Neutrophil (primary cell): ENCODE measurements at regions not wholly inside any gene's neighbourhood (a gene's known extent, or its start where the extent isn't known, plus 50 kb on each side); places are given as distances from the start of the nearest gene placed in this dataset.

Source experiments
- H3K27ac ChIP-seq: fragments of 200-600 bp; sonication (generic); 2 replicates; pipeline ENCODE4 v1.5.1; 2016; ENCODE audit warnings: mild to moderate bottlenecking, moderate library complexity
- H3K27me3 ChIP-seq: fragments of 200-600 bp; sonication (generic); 2 replicates; pipeline ENCODE4 v1.6.0; 2016; ENCODE audit warnings: mild to moderate bottlenecking
- H3K36me3 ChIP-seq: fragments of 200-600 bp; sonication (generic); 2 replicates; pipeline ENCODE4 v1.5.1; 2017
- H3K4me1 ChIP-seq, 2 experiments: fragments of 200-600 bp in 1 of 2; sonication (generic) in 1 of 2; 1 replicate in 1 of 2; 2 replicates in 1 of 2; pipeline versions ENCODE4 v1.5.1 to v1.6.1; 2013 to 2016; ENCODE audit warnings: low read depth in 1 of 2, low read length in 1 of 2, mild to moderate bottlenecking in 1 of 2, moderate library complexity in 1 of 2; ENCODE audit not compliant: control insufficient read depth in 1 of 2, insufficient read depth in 1 of 2
- H3K4me3 ChIP-seq, 2 experiments: fragments of 200-600 bp in 1 of 2; sonication (generic) in 1 of 2; 1 replicate in 1 of 2; 2 replicates in 1 of 2; pipeline ENCODE4 v1.5.1; 2013 to 2016; ENCODE audit warnings: low read depth in 1 of 2, low read length in 1 of 2, mild to moderate bottlenecking in 1 of 2, moderate library complexity in 1 of 2
- H3K9me3 ChIP-seq: fragments of 200-600 bp; sonication (generic); 2 replicates; pipeline ENCODE4 v1.5.1; 2016
- TF ChIP-seq, protein P1 (sequence below): fragments of 200-600 bp; sonication (generic); IDR thresholded peaks from 2 replicates; pipeline ENCODE4 v1.5.1; 2016; ENCODE audit warnings: antibody characterized with exemption

DNA sequence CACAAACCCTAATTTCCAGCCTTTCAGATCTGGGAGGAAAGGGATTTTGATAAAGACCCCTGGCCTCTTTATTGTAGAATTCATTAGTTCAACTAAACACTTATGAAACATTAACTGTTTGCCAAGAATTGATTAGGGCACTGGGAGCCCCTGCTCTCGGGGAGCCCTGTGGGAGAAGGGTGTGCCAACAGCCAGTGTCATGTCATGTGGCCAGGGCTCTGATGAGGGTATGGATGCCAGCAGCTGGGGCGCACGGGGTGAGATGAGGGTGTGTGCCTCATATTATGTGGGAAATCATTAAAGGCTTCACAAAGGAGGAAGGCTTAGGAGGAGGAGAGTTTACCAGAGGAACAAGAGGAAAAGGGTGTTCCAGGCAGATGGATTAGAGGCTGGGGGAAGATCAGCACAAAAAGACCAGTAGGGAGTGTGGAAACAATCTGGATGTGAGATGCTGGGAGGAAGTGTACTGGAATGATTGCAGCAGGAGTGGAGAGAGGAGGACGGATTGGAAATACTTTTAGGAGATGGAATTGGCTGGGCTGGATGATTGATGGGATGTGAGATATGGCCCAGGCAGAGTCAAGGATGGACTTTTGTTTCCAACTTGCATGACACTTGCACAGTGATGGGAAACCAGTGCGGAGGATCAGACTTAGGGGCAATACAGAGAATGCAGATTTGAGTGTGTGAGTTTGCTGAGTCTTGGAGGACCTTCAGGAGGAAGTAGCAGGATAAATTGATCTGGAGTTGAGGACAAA lies 137.8 kb downstream of the CSNK2A3 start:
- TF ChIP-seq, protein P1, sequence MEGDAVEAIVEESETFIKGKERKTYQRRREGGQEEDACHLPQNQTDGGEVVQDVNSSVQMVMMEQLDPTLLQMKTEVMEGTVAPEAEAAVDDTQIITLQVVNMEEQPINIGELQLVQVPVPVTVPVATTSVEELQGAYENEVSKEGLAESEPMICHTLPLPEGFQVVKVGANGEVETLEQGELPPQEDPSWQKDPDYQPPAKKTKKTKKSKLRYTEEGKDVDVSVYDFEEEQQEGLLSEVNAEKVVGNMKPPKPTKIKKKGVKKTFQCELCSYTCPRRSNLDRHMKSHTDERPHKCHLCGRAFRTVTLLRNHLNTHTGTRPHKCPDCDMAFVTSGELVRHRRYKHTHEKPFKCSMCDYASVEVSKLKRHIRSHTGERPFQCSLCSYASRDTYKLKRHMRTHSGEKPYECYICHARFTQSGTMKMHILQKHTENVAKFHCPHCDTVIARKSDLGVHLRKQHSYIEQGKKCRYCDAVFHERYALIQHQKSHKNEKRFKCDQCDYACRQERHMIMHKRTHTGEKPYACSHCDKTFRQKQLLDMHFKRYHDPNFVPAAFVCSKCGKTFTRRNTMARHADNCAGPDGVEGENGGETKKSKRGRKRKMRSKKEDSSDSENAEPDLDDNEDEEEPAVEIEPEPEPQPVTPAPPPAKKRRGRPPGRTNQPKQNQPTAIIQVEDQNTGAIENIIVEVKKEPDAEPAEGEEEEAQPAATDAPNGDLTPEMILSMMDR = no peak
- H3K4me1 ChIP-seq = no peaks in the 10 kb centered on the region
- H3K36me3 ChIP-seq = no peaks in the 10 kb centered on the region
- no peak overlapping the region for H3K4me3 ChIP-seq
- no peaks in the 10 kb centered on the region for H3K9me3 ChIP-seq
- peaks cover 16% of the 10 kb centered on the region for H3K27me3 ChIP-seq
- no peak overlapping the region for H3K27ac ChIP-seq

DNA sequence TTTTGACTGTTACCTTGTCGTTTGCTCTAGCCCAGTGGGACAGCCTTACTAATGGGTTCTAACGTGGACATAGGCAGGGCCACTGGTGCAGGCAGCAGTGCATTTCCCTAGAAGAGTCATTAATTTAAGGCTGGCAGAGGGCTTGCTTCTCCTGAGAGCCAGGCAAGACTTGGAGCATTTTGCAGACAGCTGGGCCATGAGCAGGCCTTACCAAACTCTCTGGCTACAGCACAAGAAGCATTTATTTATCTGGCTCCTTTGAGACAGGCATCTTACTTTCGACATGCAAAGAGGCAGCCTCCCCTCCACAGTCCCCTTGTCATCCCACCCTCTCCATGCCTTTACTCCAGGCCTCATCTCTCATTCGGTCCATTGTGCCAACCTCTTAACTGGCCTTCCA lies 139.9 kb downstream of the CSNK2A3 start:
- TF ChIP-seq, protein P1 = no peak
- H3K27me3 ChIP-seq = peaks cover 21% of the 10 kb centered on the region
- H3K27ac ChIP-seq = no peak overlapping the region
- H3K9me3 ChIP-seq = no peaks in the 10 kb centered on the region
- no peak overlapping the region for H3K4me3 ChIP-seq
- no peaks in the 10 kb centered on the region for H3K4me1 ChIP-seq
- H3K36me3 ChIP-seq = no peaks in the 10 kb centered on the region

DNA sequence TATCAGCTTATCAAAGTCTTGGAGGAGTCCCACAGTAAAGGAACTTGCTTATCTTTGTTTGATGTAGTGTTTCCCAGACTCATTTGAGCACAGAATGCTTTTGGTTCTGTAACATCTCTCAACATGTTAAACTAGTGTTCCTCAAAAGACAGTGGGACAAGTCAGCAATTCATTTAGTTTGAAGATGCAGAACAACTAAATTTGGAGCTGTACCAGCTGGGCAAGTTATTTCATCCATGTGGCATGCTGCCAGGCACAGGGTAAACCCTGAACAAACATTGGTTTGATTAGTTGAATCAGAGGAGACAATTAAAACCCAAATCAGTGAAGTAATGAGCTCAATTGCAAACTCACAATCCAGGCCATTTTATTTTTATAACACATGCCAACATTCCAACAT lies 141.2 kb downstream of the CSNK2A3 start:
- Histone ChIP-seq H3K36me3 (no peaks in the 10 kb centered on the region), H3K4me3 (no peak overlapping the region), H3K9me3 (no peaks in the 10 kb centered on the region), H3K27ac (no peak overlapping the region), H3K4me1 (no peaks in the 10 kb centered on the region), H3K27me3 (peaks cover 28% of the 10 kb centered on the region)
- TF ChIP-seq, protein P1 = no peak

DNA sequence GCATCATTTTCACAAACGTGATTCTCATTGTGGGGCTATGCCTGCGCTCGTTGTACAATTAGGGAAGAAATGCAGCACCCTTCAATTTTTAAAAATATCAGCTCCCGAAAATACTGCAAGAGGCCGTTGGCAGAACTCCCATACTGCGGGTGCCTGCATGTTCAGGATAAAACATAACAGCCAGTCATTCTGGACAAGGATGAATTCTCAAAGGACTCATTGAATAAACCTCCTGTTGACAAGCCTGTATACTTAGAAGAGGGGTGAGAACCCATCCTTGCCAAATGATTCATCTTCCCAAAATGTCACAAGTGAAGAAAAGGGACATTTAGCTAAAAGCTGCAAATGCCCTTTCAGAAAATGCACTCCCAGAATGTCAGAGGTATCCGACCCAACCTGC lies 141.9 kb downstream of the CSNK2A3 start:
- Histone ChIP-seq H3K4me1 (no peaks in the 10 kb centered on the region), H3K27me3 (peaks cover 28% of the 10 kb centered on the region), H3K9me3 (no peaks in the 10 kb centered on the region), H3K4me3 (no peak overlapping the region), H3K27ac (no peak overlapping the region), H3K36me3 (no peaks in the 10 kb centered on the region)
- TF ChIP-seq, protein P1 = no peak

DNA sequence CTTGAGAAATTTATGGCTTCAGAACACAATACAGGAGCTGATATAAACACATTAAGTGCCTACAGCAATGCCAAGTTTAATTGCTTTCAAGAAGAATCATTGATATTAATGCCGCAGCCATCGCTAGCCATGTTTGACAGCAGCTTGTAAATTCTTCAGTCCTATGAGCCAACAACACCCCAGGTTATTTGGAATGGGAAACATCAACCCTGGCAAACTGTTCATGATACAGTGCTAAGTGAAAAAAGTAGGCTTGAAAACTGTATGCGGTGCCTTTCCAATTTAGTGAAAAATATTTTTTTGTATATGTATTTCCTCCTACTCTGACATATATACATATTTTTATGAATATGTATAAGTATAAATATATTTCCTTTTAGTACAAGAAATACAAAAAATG lies 142.6 kb downstream of the CSNK2A3 start:
- TF ChIP-seq, protein P1 = no peak
- no peak overlapping the region for H3K27ac ChIP-seq
- peaks cover 28% of the 10 kb centered on the region for H3K27me3 ChIP-seq
- no peaks in the 10 kb centered on the region for H3K36me3 ChIP-seq
- H3K4me3 ChIP-seq = no peak overlapping the region
- no peaks in the 10 kb centered on the region for H3K9me3 ChIP-seq
- no peaks in the 10 kb centered on the region for H3K4me1 ChIP-seq
